ENCODE measurements at regions not wholly inside any gene's neighbourhood (a gene's known extent, or its start where the extent isn't known, plus 50 kb on each side); places are given as distances from the start of the nearest gene placed in this dataset.

DNA sequence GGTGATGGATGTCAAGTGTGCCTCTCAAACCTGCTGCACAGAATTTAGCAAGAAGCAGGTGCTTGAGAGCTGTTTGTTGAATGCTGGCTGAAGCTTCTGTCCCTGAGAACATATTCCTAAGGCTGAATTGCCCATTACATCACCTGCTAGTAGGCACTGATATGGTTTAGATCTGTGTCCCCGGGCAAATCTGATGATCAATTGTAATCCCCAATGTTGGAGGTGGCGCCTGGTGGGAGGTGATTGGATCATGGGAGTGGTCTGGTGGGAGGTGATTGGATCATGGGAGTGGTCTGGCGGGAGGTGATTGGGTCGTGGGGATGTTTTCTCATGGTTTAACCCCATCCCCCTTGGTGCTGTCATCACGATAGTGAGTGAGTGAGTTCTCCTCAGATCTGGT lies 128.0 kb downstream of the HRH4 start:
- H3K18ac ChIP-seq (ENCODE audit: low read length): no peak overlapping the region
- no peak overlapping the region for H3K14ac ChIP-seq (ENCODE audit: low read length)
- H3K79me1 ChIP-seq (ENCODE audit: low read depth, low read length): no peaks in the 10 kb centered on the region
- H2BK15ac ChIP-seq (ENCODE audit: low read length): no peak overlapping the region
- H3K4me3 ChIP-seq (ENCODE audit: low read length in 2 of 2): no peak overlapping the region
- no peak overlapping the region for H2BK12ac ChIP-seq (ENCODE audit: low read length)
- H3K27me3 ChIP-seq (ENCODE audit: control insufficient read depth in 3 of 3, insufficient read depth in 3 of 3, low read depth in 1 of 3, low read length in 3 of 3): peaks cover 0 to 3% (median 0%) of the 10 kb centered on the region in 3 experiments
- H3K36me3 ChIP-seq (replicated peaks in 1 of 2; ENCODE audit: control insufficient read depth in 2 of 2, insufficient read depth in 2 of 2, low read length in 2 of 2): no peaks in the 10 kb centered on the region
- H3K9ac ChIP-seq (ENCODE audit: low read depth, low read length, poor library complexity): no peak overlapping the region
- no peak overlapping the region for H2BK5ac ChIP-seq (ENCODE audit: low read length)
- DNase-seq (ENCODE audit: low spot score): no peak
- no peak overlapping the region for H2AFZ ChIP-seq (ENCODE audit: low read length)
- peaks cover 0 to 3% of the 10 kb centered on the region in 2 donors for H3K9me3 ChIP-seq (replicated peaks in 1 of 2; ENCODE audit: control insufficient read depth in 2 of 2, insufficient read depth in 1 of 2, low read depth in 1 of 2, low read length in 2 of 2)
- no peak overlapping the region for H3K4ac ChIP-seq (ENCODE audit: low read length)
- WGBS, 2 donors (ENCODE audit: extremely low coverage in 2 of 2, insufficient read length in 2 of 2, insufficient replicate concordance in 1 of 2): no CpG with 5 or more reads among the region's 5 CpGs
- H3K4me1 ChIP-seq (ENCODE audit: control insufficient read depth in 2 of 2, insufficient read depth in 1 of 2, low read depth in 1 of 2, low read length in 2 of 2): peaks cover 2 to 17% of the 10 kb centered on the region in 2 donors
- no peak overlapping the region for H3K27ac ChIP-seq (replicated peaks; ENCODE audit: low read length)
- H3K4me2 ChIP-seq (ENCODE audit: insufficient read depth, low read length, poor library complexity, severe bottlenecking): no peak overlapping the region
- no peak overlapping the region for H2AK5ac ChIP-seq (ENCODE audit: low read depth, low read length)
- H4K8ac ChIP-seq (ENCODE audit: low read depth, low read length): no peak overlapping the region
- H2BK120ac ChIP-seq (ENCODE audit: low read depth, low read length): no peak overlapping the region
- no peak overlapping the region for H3K23ac ChIP-seq (ENCODE audit: low read depth, low read length, poor library complexity)
- peak overlapping the region; percentile 11 for H4K91ac ChIP-seq (ENCODE audit: low read depth, low read length, poor library complexity)

DNA sequence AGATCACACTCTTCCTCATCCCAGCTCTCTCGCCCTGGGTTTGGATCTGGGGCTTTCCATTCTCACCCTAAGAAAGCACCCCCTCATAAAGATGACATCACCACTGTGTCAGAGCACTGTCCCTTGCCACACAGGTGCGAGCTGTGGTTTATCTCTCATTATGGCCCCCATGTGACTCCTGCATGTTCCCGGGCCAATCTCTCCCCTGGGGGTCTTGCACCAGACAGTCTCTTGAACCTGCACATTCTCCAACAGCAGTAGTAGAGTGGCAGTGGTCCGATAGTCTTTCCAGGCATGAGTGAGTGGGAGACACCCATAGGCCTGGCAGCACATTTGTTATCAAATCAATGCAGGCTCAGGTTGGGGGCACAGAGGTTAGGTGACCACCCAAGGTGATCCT lies 130.5 kb downstream of the HRH4 start:
- no peak overlapping the region for H2BK12ac ChIP-seq (ENCODE audit: low read length)
- WGBS, 2 donors (ENCODE audit: extremely low coverage in 2 of 2, insufficient read length in 2 of 2, insufficient replicate concordance in 1 of 2): no CpG with 5 or more reads among the region's 4 CpGs
- no peak overlapping the region for H2BK15ac ChIP-seq (ENCODE audit: low read length)
- H3K4me2 ChIP-seq (ENCODE audit: insufficient read depth, low read length, poor library complexity, severe bottlenecking): no peak overlapping the region
- no peak overlapping the region for H3K4ac ChIP-seq (ENCODE audit: low read length)
- H3K18ac ChIP-seq (ENCODE audit: low read length): no peak overlapping the region
- H2AK5ac ChIP-seq (ENCODE audit: low read depth, low read length): no peak overlapping the region
- no peak overlapping the region for H2BK120ac ChIP-seq (ENCODE audit: low read depth, low read length)
- no peak for DNase-seq (ENCODE audit: low spot score)
- peaks cover 0 to 16% of the 10 kb centered on the region in 2 donors for H3K4me1 ChIP-seq (ENCODE audit: control insufficient read depth in 2 of 2, insufficient read depth in 1 of 2, low read depth in 1 of 2, low read length in 2 of 2)
- no peak overlapping the region for H4K8ac ChIP-seq (ENCODE audit: low read depth, low read length)
- no peak overlapping the region for H2AFZ ChIP-seq (ENCODE audit: low read length)
- H4K91ac ChIP-seq (ENCODE audit: low read depth, low read length, poor library complexity): no peak overlapping the region
- no peak overlapping the region for H3K14ac ChIP-seq (ENCODE audit: low read length)
- no peaks in the 10 kb centered on the region for H3K36me3 ChIP-seq (replicated peaks in 1 of 2; ENCODE audit: control insufficient read depth in 2 of 2, insufficient read depth in 2 of 2, low read length in 2 of 2)
- H3K79me1 ChIP-seq (ENCODE audit: low read depth, low read length): no peaks in the 10 kb centered on the region
- H3K27me3 ChIP-seq (ENCODE audit: control insufficient read depth in 3 of 3, insufficient read depth in 3 of 3, low read depth in 1 of 3, low read length in 3 of 3): peaks cover 0 to 18% (median 0%) of the 10 kb centered on the region in 3 experiments
- no peak overlapping the region for H3K23ac ChIP-seq (ENCODE audit: low read depth, low read length, poor library complexity)
- peaks cover 0 to 3% of the 10 kb centered on the region in 2 donors for H3K9me3 ChIP-seq (replicated peaks in 1 of 2; ENCODE audit: control insufficient read depth in 2 of 2, insufficient read depth in 1 of 2, low read depth in 1 of 2, low read length in 2 of 2)
- H2BK5ac ChIP-seq (ENCODE audit: low read length): no peak overlapping the region
- no peak overlapping the region for H3K9ac ChIP-seq (ENCODE audit: low read depth, low read length, poor library complexity)
- no peak overlapping the region for H3K4me3 ChIP-seq (ENCODE audit: low read length in 2 of 2)
- no peak overlapping the region for H3K27ac ChIP-seq (replicated peaks; ENCODE audit: low read length)

DNA sequence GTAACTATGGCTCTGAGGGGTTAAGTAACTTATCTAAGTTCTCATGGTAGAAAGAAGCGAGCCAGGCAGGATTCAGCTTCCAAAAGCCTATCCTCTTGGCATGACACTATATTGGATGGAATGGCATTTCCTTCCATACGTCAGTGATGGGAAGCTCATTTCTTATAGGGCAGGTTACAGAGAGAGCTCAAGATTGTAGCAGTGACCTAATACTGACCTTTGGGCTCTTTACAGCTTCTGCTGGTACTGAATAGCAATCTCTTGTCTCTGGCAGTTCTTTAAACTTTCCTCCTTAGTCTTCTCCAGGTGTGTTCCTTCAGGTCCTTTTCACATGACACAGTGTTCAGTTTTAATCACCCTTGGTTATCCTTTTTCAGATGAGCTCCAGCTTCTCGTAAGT lies 133.0 kb downstream of the HRH4 start:
- Histone ChIP-seq H4K91ac (ENCODE audit: low read depth, low read length, poor library complexity) (no peak overlapping the region), H3K23ac (ENCODE audit: low read depth, low read length, poor library complexity) (no peak overlapping the region), H4K8ac (ENCODE audit: low read depth, low read length) (no peak overlapping the region), H3K9me3 (replicated peaks in 1 of 2; ENCODE audit: control insufficient read depth in 2 of 2, insufficient read depth in 1 of 2, low read depth in 1 of 2, low read length in 2 of 2) (peaks cover 0 to 3% of the 10 kb centered on the region in 2 donors), H3K4ac (ENCODE audit: low read length) (no peak overlapping the region), H2BK12ac (ENCODE audit: low read length) (no peak overlapping the region), H2BK15ac (ENCODE audit: low read length) (no peak overlapping the region), H3K9ac (ENCODE audit: low read depth, low read length, poor library complexity) (no peak overlapping the region), H3K4me1 (ENCODE audit: control insufficient read depth in 2 of 2, insufficient read depth in 1 of 2, low read depth in 1 of 2, low read length in 2 of 2) (peaks cover 0 to 7% of the 10 kb centered on the region in 2 donors), H2AFZ (ENCODE audit: low read length) (no peak overlapping the region), H3K4me2 (ENCODE audit: insufficient read depth, low read length, poor library complexity, severe bottlenecking) (no peak overlapping the region), H3K27me3 (ENCODE audit: control insufficient read depth in 3 of 3, insufficient read depth in 3 of 3, low read depth in 1 of 3, low read length in 3 of 3) (peaks cover 0 to 33% (median 0%) of the 10 kb centered on the region in 3 experiments), H3K4me3 (ENCODE audit: low read length in 2 of 2) (no peak overlapping the region), H3K14ac (ENCODE audit: low read length) (no peak overlapping the region), H3K79me1 (ENCODE audit: low read depth, low read length) (no peaks in the 10 kb centered on the region), H3K18ac (ENCODE audit: low read length) (no peak overlapping the region), H2AK5ac (ENCODE audit: low read depth, low read length) (no peak overlapping the region), H2BK5ac (ENCODE audit: low read length) (no peak overlapping the region), H3K27ac (replicated peaks; ENCODE audit: low read length) (no peak overlapping the region), H2BK120ac (ENCODE audit: low read depth, low read length) (no peak overlapping the region), H3K36me3 (replicated peaks in 1 of 2; ENCODE audit: control insufficient read depth in 2 of 2, insufficient read depth in 2 of 2, low read length in 2 of 2) (no peaks in the 10 kb centered on the region)
- DNase-seq (ENCODE audit: low spot score): no peak
- no CpG with 5 or more reads among the region's 3 CpGs for WGBS, 2 donors (ENCODE audit: extremely low coverage in 2 of 2, insufficient read length in 2 of 2, insufficient replicate concordance in 1 of 2)

DNA sequence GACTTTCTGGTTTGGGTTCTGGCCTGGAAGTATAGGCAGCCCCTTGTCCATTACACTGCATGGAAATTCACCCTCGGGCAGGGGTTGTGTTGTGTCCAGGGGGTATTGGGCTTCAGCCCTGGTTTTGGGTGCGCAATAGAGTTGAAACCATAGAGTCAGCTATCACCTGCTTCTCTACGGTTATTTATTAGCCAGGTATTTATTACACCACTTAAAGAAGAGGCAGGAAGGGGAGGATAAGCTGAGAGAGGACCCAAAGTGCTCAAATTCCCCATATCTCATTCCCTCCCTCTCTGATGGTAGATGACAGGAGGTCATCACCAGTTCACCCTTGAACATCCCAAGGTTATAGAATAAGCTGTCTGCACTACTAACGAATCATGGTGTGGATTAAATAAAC lies 133.4 kb downstream of the HRH4 start:
- H2BK120ac ChIP-seq (ENCODE audit: low read depth, low read length): no peak overlapping the region
- no peak overlapping the region for H2BK12ac ChIP-seq (ENCODE audit: low read length)
- no peak overlapping the region for H3K9ac ChIP-seq (ENCODE audit: low read depth, low read length, poor library complexity)
- H2AFZ ChIP-seq (ENCODE audit: low read length): no peak overlapping the region
- H3K36me3 ChIP-seq (replicated peaks in 1 of 2; ENCODE audit: control insufficient read depth in 2 of 2, insufficient read depth in 2 of 2, low read length in 2 of 2): no peaks in the 10 kb centered on the region
- no CpG with 5 or more reads among the region's 4 CpGs for WGBS, 2 donors (ENCODE audit: extremely low coverage in 2 of 2, insufficient read length in 2 of 2, insufficient replicate concordance in 1 of 2)
- H4K8ac ChIP-seq (ENCODE audit: low read depth, low read length): no peak overlapping the region
- H3K4ac ChIP-seq (ENCODE audit: low read length): no peak overlapping the region
- peaks cover 0 to 3% of the 10 kb centered on the region in 2 donors for H3K9me3 ChIP-seq (replicated peaks in 1 of 2; ENCODE audit: control insufficient read depth in 2 of 2, insufficient read depth in 1 of 2, low read depth in 1 of 2, low read length in 2 of 2)
- peaks cover 0 to 7% of the 10 kb centered on the region in 2 donors for H3K4me1 ChIP-seq (ENCODE audit: control insufficient read depth in 2 of 2, insufficient read depth in 1 of 2, low read depth in 1 of 2, low read length in 2 of 2)
- H2BK5ac ChIP-seq (ENCODE audit: low read length): no peak overlapping the region
- H3K27me3 ChIP-seq (ENCODE audit: control insufficient read depth in 3 of 3, insufficient read depth in 3 of 3, low read depth in 1 of 3, low read length in 3 of 3): peaks cover 0 to 33% (median 0%) of the 10 kb centered on the region in 3 experiments
- no peak overlapping the region for H3K27ac ChIP-seq (replicated peaks; ENCODE audit: low read length)
- H2BK15ac ChIP-seq (ENCODE audit: low read length): no peak overlapping the region
- H3K4me3 ChIP-seq (ENCODE audit: low read length in 2 of 2): no peak overlapping the region
- no peak overlapping the region for H3K14ac ChIP-seq (ENCODE audit: low read length)
- no peak overlapping the region for H3K23ac ChIP-seq (ENCODE audit: low read depth, low read length, poor library complexity)
- no peak for DNase-seq (ENCODE audit: low spot score)
- H4K91ac ChIP-seq (ENCODE audit: low read depth, low read length, poor library complexity): no peak overlapping the region
- no peaks in the 10 kb centered on the region for H3K79me1 ChIP-seq (ENCODE audit: low read depth, low read length)
- no peak overlapping the region for H3K18ac ChIP-seq (ENCODE audit: low read length)
- H3K4me2 ChIP-seq (ENCODE audit: insufficient read depth, low read length, poor library complexity, severe bottlenecking): no peak overlapping the region
- no peak overlapping the region for H2AK5ac ChIP-seq (ENCODE audit: low read depth, low read length)
